KOPT-K1 (cell line): ENCODE measurements at regions not wholly inside any gene's neighbourhood (a gene's known extent, or its start where the extent isn't known, plus 50 kb on each side); places are given as distances from the start of the nearest gene placed in this dataset.

Experiments used
- H3K27ac ChIP-seq: fragments of 200-600 bp; sonication (generic); 2 replicates; pipeline ENCODE4 v1.5.1; 2016; ENCODE audit warnings: antibody characterized with exemption, mild to moderate bottlenecking, low read depth, low read length; ENCODE audit not compliant: poor library complexity, severe bottlenecking
- H3K36me3 ChIP-seq: fragments of 200-600 bp; sonication (generic); 2 replicates; pipeline ENCODE4 v1.5.1; 2017; ENCODE audit warnings: antibody characterized with exemption, mild to moderate bottlenecking, low read length, moderate library complexity; ENCODE audit not compliant: insufficient read depth
- H3K9me3 ChIP-seq: fragments of 200-600 bp; sonication (generic); 2 replicates; pipeline ENCODE4 v1.5.1; 2017; ENCODE audit warnings: antibody characterized with exemption, low read length, mild to moderate bottlenecking; ENCODE audit not compliant: insufficient read depth, poor library complexity, severe bottlenecking

DNA sequence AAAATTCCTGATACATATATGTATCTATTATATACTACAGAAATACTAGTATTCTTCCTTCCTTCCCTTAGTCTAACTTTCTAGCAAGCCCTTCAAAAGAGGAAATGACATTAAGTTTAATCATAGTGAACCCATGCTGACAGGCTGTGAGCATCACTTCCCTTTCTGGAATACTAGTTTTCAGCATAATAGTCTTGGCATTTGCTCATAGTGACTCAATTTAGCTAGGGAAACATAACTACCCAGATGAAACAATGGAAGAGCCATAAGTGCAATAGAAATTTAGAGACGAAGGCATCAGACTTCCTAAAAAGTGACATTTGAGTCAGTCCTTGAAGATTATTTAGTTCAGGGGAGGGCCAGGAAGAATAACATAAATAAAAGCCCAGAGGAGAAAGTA is 184.5 kb upstream of the CRY1 start:
- H3K9me3 ChIP-seq = no peaks in the 10 kb centered on the region

GRCh38 chr12:107282628-107283027 is 189.3 kb upstream of the CRY1 start:
- H3K27ac ChIP-seq = no peak overlapping the region
- H3K9me3 ChIP-seq = peaks cover 4% of the 10 kb centered on the region
- H3K36me3 ChIP-seq = no peaks in the 10 kb centered on the region

More for the DNA sequence above, 184.5 kb upstream of the CRY1 start:
- Histone ChIP-seq H3K27ac (no peak overlapping the region), H3K36me3 (no peaks in the 10 kb centered on the region)

- no peak overlapping the region for H3K27ac ChIP-seq
- no peaks in the 10 kb centered on the region for H3K36me3 ChIP-seq
- peaks cover 4% of the 10 kb centered on the region for H3K9me3 ChIP-seq
Measured at GRCh38 chr12:107283652-107284051, 190.3 kb upstream of the CRY1 start.

- no peak overlapping the region for H3K27ac ChIP-seq
- peaks cover 4% of the 10 kb centered on the region for H3K9me3 ChIP-seq
- no peaks in the 10 kb centered on the region for H3K36me3 ChIP-seq
Measured at GRCh38 chr12:107284692-107285091, 191.3 kb upstream of the CRY1 start.

DNA sequence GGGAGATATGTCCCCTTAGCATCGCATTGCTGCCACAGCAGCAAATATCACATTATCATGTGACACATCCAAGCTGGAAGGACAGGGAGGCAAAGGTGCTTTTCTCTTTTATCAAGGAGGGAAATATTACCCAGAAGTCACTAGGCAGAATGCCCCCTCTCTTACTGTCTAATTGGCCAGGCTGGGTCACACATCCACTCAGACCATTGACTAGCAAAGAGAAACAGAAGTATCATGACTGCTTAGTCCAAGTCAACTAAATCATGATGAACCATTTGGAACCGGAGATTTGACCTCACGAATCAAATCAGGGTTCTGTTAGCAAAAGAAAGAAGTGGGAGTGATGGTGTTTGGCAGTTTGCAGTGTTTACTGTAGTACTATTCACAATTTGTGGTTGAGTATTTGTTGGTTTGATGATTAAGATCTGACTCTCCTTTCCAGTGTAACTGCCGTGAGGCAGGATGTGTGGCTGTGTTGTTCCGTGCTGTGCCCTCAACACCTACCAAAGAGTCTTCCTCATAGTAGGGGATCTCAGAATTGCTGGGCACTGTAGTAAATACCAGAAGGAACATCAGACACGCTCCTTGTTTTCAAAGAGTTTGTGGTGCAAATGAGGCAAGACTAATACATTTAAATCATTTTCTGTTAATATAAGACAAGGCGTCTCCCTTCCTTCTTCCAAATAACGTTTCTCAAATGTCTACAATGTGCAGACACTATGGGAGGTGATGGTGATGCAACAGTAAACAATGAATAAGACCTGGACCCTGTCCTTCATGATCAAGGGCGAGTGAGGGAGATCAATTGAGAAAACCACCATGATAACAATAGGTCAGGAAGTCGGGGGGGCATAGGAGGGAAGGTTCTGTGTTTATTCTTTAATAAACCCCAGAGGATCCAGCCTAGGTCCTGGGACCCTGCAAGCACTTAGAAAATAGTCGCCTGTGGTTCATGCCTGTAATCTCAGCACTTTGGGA is 194.4 kb upstream of the CRY1 start:
- Histone ChIP-seq H3K9me3 (peaks cover 4% of the 10 kb centered on the region), H3K36me3 (no peaks in the 10 kb centered on the region), H3K27ac (no peak overlapping the region)

- Histone ChIP-seq H3K27ac (no peak overlapping the region), H3K9me3 (peaks cover 2% of the 10 kb centered on the region), H3K36me3 (no peaks in the 10 kb centered on the region)
Measured at GRCh38 chr12:107288414-107289127, 195.2 kb upstream of the CRY1 start.

GRCh38 chr12:107291018-107291417 is 197.7 kb upstream of the CRY1 start:
- H3K27ac ChIP-seq = no peak overlapping the region
- H3K9me3 ChIP-seq = no peaks in the 10 kb centered on the region
- H3K36me3 ChIP-seq = no peaks in the 10 kb centered on the region

DNA sequence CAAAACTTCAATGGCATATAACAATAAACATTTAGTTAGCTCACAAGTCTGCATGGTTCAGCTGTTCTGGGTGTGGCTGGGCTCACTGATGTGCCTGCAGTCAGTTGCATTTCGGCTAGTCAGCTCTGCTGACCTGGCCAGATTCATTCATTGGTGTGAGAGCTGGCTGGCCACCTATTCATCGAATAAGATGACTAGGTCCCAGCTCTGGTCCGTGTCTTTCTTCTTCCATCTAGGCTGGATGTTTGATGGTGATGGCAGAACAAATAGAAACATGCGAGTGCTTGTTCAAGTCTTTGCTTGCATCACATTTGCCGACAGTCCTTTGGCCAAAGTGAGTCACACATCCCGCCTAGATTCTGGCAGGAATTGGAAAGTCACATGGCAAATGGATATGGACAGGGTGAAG is 203.3 kb upstream of the CRY1 start:
- Histone ChIP-seq H3K27ac (no peak overlapping the region), H3K9me3 (no peaks in the 10 kb centered on the region), H3K36me3 (no peaks in the 10 kb centered on the region)

DNA sequence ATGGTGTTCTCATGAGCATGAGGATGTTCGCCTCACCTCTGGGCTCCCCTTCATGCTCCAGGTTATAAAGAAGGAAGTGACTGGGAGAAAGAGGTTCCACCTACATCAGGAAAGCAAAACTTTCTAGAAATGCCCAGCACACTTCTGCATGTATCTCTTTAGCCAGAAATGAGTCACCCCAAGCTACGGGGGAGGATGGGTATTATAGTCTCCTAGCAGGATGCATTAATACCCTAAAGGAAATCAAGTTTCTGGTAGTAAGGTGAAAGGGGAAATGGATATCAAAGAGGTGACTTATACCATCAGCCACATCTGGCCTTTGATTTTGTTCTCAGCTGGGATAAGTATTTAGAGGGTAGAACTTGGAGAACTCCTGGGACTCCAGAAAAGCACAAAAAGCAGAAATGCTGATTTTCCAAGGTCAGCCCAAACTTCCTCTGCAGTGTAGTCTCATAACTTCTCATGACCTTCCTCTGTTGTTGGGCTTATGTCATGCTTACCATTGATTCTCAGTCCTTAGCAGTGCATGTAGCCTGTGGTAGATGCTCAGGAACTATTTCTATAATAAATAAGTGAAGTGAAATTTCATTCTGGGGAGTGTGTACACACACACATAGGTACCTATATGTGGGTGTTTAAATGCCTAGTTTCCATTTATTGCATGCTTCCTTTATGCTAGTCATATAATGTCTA is 209.4 kb upstream of the CRY1 start:
- Histone ChIP-seq H3K27ac (no peak overlapping the region), H3K9me3 (no peaks in the 10 kb centered on the region), H3K36me3 (no peaks in the 10 kb centered on the region)

DNA sequence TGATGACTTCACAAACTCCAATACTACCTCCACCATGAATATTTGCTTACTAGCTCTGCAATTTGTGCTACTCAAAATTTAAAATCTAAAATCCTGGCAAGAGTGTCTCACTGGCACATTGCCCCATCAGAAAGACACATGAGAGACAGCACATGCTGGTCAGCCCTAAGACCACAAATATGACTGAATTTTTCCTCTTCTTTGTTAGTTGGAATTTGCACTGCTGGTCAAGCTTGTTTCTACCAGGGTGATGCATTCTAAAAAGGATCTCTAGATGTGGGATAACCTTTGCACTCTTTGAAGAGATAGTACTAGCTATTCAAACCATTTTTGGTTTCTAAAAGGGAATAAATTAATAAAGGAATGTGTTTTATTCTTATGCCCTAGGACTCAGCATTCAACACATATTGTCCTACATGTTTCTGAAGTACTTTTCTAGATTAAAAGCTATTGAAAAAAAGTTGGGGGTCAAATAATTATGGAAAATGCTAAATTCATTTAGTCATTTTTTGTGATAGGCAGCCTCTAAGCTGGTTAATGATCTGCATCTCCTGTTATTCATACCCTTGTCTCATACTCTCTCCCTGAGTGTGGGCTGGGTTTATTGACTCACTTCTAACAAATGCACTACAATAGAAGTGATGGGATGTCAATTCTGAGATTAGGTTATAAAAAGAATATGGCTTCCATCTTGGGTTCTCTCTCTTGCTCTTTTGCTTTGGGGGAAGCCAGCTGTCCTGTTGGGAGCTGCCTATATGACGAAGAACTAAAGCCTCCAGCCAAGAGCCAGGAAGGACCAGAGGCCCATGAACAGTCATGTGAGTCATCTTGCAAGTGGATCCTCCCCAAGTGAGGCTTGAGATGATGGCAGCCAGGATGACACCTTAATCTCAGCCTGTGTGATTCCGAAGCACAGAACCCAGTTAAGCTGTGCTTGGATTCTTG is 211.5 kb upstream of the CRY1 start:
- no peak overlapping the region for H3K27ac ChIP-seq
- no peaks in the 10 kb centered on the region for H3K36me3 ChIP-seq
- no peaks in the 10 kb centered on the region for H3K9me3 ChIP-seq

DNA sequence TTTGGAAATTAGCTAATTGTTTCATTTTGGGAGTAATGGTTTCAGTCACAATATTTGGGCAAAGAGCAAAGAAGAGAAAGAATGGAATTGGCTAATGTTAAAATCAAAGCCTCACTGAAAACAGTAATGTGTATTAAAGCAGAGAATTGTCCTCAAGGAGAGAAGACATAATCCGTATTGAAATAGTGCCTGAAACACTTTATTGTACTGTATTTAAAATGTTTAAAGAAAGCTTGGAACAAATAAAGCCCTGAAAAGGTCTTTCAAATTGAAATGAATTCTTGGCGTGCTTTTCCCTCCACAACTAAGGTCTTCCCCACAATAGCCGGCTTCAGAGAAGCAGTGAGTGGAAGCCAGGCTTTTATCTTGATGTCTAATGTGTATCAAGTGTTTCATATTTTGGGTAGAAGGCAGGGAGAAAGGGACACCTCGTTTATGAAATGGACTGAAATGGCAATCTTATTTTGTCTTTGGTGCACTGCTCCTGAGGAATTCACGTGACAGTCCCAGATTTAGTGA is 212.9 kb upstream of the CRY1 start:
- no peaks in the 10 kb centered on the region for H3K36me3 ChIP-seq
- H3K9me3 ChIP-seq = no peaks in the 10 kb centered on the region
- no peak overlapping the region for H3K27ac ChIP-seq

GRCh38 chr12:107308310-107308709 is 215.0 kb upstream of the CRY1 start:
- no peaks in the 10 kb centered on the region for H3K36me3 ChIP-seq
- no peaks in the 10 kb centered on the region for H3K9me3 ChIP-seq
- H3K27ac ChIP-seq = no peak overlapping the region

GRCh38 chr12:107309020-107309419 is 215.7 kb upstream of the CRY1 start:
- no peak overlapping the region for H3K27ac ChIP-seq
- H3K36me3 ChIP-seq = no peaks in the 10 kb centered on the region
- no peaks in the 10 kb centered on the region for H3K9me3 ChIP-seq

DNA sequence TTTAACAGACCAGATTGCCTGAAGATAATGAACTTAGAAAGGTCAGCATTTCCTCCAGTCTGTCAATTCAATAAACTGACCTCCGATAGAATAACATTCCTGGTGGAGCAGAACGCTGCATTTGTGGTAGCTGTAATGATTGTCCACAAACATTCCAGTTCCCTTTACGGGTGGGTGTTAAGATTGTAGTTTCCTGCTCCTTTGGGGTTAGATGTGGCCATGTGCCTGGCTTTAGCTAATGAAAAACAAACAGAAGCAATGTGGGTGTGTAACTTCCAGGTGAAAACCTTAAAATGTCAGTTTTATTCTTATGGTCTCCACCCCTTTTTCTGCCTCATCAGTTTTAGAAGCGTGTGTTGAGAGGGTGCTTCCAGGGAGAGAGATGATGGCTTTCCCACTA is 217.3 kb upstream of the CRY1 start:
- no peak overlapping the region for H3K27ac ChIP-seq
- no peaks in the 10 kb centered on the region for H3K9me3 ChIP-seq
- no peaks in the 10 kb centered on the region for H3K36me3 ChIP-seq
